ENCODE measurements at regions not wholly inside any gene's neighbourhood (a gene's known extent, or its start where the extent isn't known, plus 50 kb on each side); places are given as distances from the start of the nearest gene placed in this dataset.

- no peak for TF ChIP-seq ATF3 (IDR thresholded peaks at IDR 0.05)
- no peak for TF ChIP-seq POLR2AphosphoS5 (IDR thresholded peaks at IDR 0.05; ENCODE audit: low read depth, low read length)
Measured at GRCh38 chr3:153410517-153410916, 248.5 kb downstream of the RAP2B start.

Data from HCT116 (cell line).